ENCODE measurements at regions not wholly inside any gene's neighbourhood (a gene's known extent, or its start where the extent isn't known, plus 50 kb on each side); places are given as distances from the start of the nearest gene placed in this dataset.

DNA sequence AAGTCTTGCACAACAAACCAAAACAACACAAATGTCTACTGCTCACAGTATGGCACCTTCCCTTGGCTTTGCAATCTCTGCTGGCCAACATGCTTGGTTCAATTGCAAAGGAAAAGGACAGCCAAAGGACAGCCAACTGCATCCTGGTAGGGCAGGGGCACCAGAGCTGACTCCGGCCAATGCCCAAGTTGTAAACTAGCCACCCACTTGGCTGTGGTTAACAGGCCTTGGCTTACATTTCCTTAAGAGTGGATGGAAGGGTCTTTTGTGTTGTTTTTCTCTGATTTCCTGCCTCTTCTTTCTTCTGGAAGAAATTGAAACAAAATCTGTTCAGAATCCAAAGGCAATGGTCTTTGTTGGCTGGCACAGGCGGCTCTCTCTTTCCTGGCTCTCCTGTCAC, 119.1 kb upstream of the TRIB2 start:
- no peak overlapping the region for H3K4me2 ChIP-seq
- no peaks in the 10 kb centered on the region for H3K27me3 ChIP-seq
- no peak overlapping the region for H3K9ac ChIP-seq
- H3K36me3 ChIP-seq: no peaks in the 10 kb centered on the region
- H3K27ac ChIP-seq: no peak overlapping the region
- no peak for TF ChIP-seq Cebpa-rat (IDR thresholded peaks at IDR 0.05)
- H4K20me1 ChIP-seq: no peaks in the 10 kb centered on the region
- H3K4me3 ChIP-seq: no peak overlapping the region
- H3K4me1 ChIP-seq: no peaks in the 10 kb centered on the region
- no peaks in the 10 kb centered on the region for H3K9me3 ChIP-seq

DNA sequence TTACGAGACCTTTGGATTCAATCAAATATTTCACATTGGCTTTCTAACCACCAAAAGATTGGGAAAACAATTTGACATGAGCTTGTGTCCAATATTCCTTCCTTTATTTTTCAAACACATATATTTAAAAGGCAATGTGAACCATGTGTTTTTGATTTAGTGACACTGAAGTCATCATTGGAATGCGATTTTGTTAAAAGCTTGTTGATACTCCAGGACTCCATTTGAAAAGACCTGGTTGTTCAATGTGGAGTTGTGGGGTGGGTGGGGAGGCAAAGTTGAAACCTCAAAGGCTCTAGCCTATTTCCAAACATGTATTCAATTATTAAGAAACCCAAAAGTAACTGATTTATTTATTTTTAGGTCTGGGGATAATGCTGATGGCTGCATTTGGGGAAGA, 114.1 kb upstream of the TRIB2 start:
- TF ChIP-seq Cebpa-rat (IDR thresholded peaks at IDR 0.05): no peak
- no peak overlapping the region for H3K4me2 ChIP-seq
- H3K27ac ChIP-seq: no peak overlapping the region
- no peaks in the 10 kb centered on the region for H4K20me1 ChIP-seq
- H3K4me1 ChIP-seq: peaks cover 5% of the 10 kb centered on the region; the same call in 1 of the 2 replicates
- no peak overlapping the region for H3K4me3 ChIP-seq
- H3K27me3 ChIP-seq: no peaks in the 10 kb centered on the region
- no peak overlapping the region for H3K9ac ChIP-seq
- no peaks in the 10 kb centered on the region for H3K36me3 ChIP-seq
- no peaks in the 10 kb centered on the region for H3K9me3 ChIP-seq

DNA sequence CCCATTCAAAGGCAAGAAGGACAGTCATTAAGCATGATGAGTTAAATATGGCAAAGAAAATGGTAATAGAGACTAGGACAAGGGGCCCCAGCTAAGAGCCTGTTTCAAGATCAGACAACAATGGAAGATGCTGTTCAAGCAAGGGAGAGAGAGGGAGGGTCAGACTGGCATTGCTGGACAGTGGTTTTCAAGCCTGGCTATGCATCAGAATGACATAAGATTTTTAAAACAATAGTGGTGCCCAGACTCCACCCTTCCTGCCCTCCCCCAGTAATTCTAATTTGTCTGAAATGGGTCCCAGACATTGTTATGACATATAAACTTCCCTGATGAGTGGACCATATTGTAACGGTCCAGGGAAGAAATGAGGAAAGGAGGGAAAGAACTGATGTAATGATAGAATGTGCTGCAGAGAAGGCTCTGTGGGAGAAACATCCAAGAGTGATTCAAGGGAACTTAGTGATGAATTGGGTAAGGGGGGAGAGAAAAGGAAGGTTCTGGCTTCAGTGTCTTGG, 112.9 kb upstream of the TRIB2 start:
- Histone ChIP-seq H3K9me3 (no peaks in the 10 kb centered on the region), H4K20me1 (no peaks in the 10 kb centered on the region), H3K4me3 (no peak overlapping the region), H3K4me1 (peaks cover 5% of the 10 kb centered on the region; the same call in 1 of the 2 replicates), H3K9ac (no peak overlapping the region), H3K36me3 (no peaks in the 10 kb centered on the region), H3K27ac (no peak overlapping the region), H3K27me3 (no peaks in the 10 kb centered on the region), H3K4me2 (no peak overlapping the region)
- TF ChIP-seq Cebpa-rat (IDR thresholded peaks at IDR 0.05): no peak

DNA sequence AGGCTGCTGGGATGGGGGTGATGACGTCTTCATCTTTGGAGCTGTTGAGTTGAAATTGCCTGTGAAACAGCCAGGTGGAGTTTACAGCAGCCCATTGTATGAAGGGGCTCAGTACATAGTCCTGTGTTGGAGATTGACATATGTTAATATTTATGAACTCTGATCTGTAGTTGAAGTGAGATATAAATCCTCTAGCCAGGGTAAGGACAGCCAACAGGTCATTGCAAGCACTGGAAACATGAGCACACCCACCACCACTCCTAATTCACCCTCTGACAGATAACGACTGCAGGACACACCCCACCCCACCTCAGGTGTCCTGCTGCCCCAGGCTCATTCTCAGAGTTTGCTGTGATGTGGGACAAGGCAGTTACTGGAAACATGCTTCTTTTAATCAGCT, 112.4 kb upstream of the TRIB2 start:
- Histone ChIP-seq H3K36me3 (no peaks in the 10 kb centered on the region), H3K4me2 (no peak overlapping the region), H4K20me1 (no peaks in the 10 kb centered on the region), H3K4me1 (peaks cover 5% of the 10 kb centered on the region; the same call in 1 of the 2 replicates), H3K27ac (no peak overlapping the region), H3K9ac (no peak overlapping the region), H3K27me3 (no peaks in the 10 kb centered on the region), H3K4me3 (no peak overlapping the region), H3K9me3 (no peaks in the 10 kb centered on the region)
- no peak for TF ChIP-seq Cebpa-rat (IDR thresholded peaks at IDR 0.05)

DNA sequence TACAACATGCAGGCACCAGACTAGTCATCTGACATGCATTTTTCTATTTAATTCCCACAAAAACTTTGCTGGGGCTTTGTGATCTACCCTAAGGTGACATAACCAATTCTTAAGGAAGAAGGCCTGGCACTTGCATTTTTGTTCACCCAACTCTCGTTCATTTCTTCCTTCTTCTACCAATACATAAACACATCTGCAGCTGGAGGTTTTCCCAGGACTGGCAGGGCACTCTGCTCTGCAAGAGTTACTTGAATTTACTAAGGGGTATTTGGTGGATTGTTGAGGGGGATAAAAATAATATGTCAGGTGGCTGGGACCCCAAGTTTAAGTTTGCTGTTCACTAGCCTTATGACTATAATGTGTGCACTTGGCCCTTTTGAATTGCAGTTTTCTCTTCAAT, 111.4 kb upstream of the TRIB2 start:
- Histone ChIP-seq H3K9me3 (no peaks in the 10 kb centered on the region), H3K27ac (no peak overlapping the region), H3K4me2 (no peak overlapping the region), H3K4me1 (peaks cover 5% of the 10 kb centered on the region; the same call in 1 of the 2 replicates), H3K36me3 (no peaks in the 10 kb centered on the region), H3K4me3 (no peak overlapping the region), H3K27me3 (no peaks in the 10 kb centered on the region), H3K9ac (no peak overlapping the region), H4K20me1 (no peaks in the 10 kb centered on the region)
- no peak for TF ChIP-seq Cebpa-rat (IDR thresholded peaks at IDR 0.05)

DNA sequence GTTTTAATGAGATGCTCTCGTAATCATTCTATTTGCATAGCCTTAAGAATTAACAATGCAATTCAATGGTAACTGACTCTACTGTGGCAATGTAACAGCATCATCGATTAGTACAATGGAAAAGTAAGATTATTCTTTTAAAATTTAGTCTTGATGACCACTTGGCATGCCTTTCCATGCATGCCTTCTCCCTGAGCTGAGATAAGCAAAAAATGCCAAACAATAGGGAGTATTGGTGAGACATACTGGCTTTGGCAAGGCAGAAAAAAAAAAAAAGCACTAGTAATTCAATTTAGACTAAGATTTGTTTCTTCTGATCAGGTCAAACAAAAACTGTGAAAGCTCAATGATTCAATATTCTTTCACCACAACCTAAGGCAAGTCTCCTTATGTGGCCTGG, 110.8 kb upstream of the TRIB2 start:
- Histone ChIP-seq H3K4me3 (no peak overlapping the region), H3K4me2 (no peak overlapping the region), H3K27ac (no peak overlapping the region), H3K4me1 (peaks cover 5% of the 10 kb centered on the region; the same call in 1 of the 2 replicates), H3K9me3 (no peaks in the 10 kb centered on the region), H3K36me3 (no peaks in the 10 kb centered on the region), H4K20me1 (no peaks in the 10 kb centered on the region), H3K9ac (no peak overlapping the region), H3K27me3 (no peaks in the 10 kb centered on the region)
- no peak for TF ChIP-seq Cebpa-rat (IDR thresholded peaks at IDR 0.05)

DNA sequence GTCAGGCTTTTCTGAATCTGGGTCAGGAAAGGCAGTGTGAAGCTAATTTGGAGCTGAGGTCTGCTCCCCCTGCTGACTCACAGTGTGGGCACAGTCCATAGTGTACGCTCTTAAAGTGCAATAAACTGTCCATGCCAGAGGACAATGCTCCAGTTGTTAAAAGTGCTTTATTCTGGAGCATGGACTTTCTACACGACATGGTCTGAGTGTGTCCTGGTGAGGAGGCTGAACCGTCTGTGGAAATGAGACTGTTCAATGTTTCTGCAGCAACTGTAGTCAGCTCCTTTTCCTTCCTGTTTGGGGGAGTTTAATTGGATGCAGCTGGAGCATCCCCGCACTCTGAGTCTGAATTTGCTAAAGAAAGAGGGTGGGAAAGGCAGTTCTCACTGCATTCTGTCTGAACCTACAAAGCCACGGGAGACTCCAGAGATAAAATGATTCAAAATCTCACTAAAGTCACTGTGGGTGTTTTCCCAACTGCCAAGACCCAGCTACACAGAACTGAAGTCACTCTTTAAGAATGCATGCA, 110.2 kb upstream of the TRIB2 start:
- Histone ChIP-seq H3K9me3 (no peaks in the 10 kb centered on the region), H4K20me1 (no peaks in the 10 kb centered on the region), H3K27me3 (no peaks in the 10 kb centered on the region), H3K9ac (no peak overlapping the region), H3K4me2 (no peak overlapping the region), H3K36me3 (no peaks in the 10 kb centered on the region), H3K27ac (no peak overlapping the region), H3K4me3 (no peak overlapping the region), H3K4me1 (peaks cover 5% of the 10 kb centered on the region; the same call in 1 of the 2 replicates)
- TF ChIP-seq Cebpa-rat (IDR thresholded peaks at IDR 0.05): no peak

DNA sequence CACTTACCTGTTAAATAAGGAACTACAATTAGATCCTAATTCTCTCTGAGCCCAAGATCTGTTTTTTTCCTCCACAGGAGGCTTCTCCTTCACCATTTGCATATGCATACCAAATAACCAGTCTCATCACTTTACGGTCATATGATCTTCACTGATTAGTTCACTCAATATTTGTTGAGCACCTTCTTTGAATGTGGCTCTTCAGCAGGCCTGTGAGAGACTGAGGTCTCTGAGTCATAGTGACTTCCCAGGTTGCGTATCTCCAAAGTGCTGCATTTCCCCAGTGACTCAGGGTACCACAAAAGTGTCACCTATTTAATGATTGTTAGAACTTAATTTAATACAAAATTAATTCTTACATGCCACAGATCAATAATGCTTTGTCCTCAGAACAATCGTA, 108.8 kb upstream of the TRIB2 start:
- H3K4me1 ChIP-seq: peaks cover 14% of the 10 kb centered on the region
- H3K9ac ChIP-seq: no peak overlapping the region
- H3K4me2 ChIP-seq: no peak overlapping the region
- H3K27me3 ChIP-seq: no peaks in the 10 kb centered on the region
- H3K9me3 ChIP-seq: no peaks in the 10 kb centered on the region
- no peaks in the 10 kb centered on the region for H3K36me3 ChIP-seq
- no peaks in the 10 kb centered on the region for H4K20me1 ChIP-seq
- no peak overlapping the region for H3K27ac ChIP-seq
- H3K4me3 ChIP-seq: no peak overlapping the region
- TF ChIP-seq Cebpa-rat (IDR thresholded peaks at IDR 0.05): no peak

DNA sequence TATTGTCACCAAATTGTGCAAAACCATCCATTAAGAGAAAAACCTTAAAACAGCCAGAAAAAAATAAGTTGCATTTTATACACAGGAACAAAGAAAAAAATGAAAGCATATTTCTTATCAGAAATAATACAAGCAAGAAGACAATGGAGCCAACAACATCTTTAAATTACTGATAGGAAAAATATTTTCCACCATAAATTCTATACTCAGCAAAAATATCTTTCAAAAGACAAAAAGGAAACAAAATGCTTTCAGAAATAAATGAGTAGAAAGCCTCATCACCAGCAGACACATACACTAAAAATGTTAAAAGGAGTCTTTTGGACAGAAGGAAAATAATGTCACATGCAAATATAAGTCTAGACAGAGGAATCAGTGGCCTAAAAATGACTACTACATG, 106.4 kb upstream of the TRIB2 start:
- Histone ChIP-seq H4K20me1 (no peaks in the 10 kb centered on the region), H3K27ac (no peak overlapping the region), H3K36me3 (no peaks in the 10 kb centered on the region), H3K27me3 (no peaks in the 10 kb centered on the region), H3K9me3 (no peaks in the 10 kb centered on the region), H3K9ac (no peak overlapping the region), H3K4me2 (no peak overlapping the region), H3K4me1 (peaks cover 21% of the 10 kb centered on the region), H3K4me3 (no peak overlapping the region)
- TF ChIP-seq Cebpa-rat (IDR thresholded peaks at IDR 0.05): no peak

DNA sequence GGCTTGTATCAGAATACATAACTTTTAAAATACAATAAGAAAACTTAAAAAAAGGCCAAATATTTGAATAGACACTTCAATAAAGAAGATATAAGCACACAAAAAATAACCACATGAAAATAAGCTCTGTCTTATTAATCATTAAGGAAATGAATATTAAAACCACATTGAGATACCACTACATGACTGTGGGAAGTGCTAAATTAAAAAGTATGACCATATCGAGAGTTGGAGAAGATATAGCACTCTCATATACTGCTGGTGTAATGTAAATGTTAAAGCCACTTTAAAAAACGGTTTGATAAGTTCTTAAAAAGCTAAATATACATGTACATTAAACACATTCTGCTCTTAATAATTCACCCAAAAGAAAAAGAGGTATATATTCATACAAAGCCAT, 104.6 kb upstream of the TRIB2 start:
- no peak for TF ChIP-seq Cebpa-rat (IDR thresholded peaks at IDR 0.05)
- 0 out of 2 replicates have a peak overlapping the region, but pooled peaks have one; percentile 60 for H3K4me2 ChIP-seq
- no peak overlapping the region for H3K27ac ChIP-seq
- H3K9ac ChIP-seq: no peak overlapping the region
- H3K36me3 ChIP-seq: no peaks in the 10 kb centered on the region
- no peaks in the 10 kb centered on the region for H3K27me3 ChIP-seq
- peaks cover 24% of the 10 kb centered on the region for H3K4me1 ChIP-seq
- no peak overlapping the region for H3K4me3 ChIP-seq
- H4K20me1 ChIP-seq: no peaks in the 10 kb centered on the region
- H3K9me3 ChIP-seq: no peaks in the 10 kb centered on the region

DNA sequence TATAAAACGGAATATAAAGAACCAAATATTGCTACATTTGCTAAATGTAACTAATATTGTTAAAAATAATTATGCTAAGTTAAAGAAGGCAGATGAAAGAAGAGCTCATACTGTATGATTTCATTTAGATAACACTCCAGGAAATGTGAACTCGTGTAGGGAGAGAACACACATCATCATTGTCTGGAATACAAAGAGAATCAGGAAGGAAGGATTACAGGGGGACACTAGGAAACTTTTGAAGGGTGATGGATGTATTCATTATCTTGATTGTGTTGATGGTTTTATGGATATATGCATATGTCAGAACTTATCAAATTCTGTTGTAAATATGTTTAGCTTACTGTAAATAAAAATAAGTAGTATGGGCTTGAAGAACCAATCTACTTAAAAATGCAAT, 104.1 kb upstream of the TRIB2 start:
- H3K27me3 ChIP-seq: no peaks in the 10 kb centered on the region

More for the DNA sequence above, 104.1 kb upstream of the TRIB2 start:
- Histone ChIP-seq H3K4me1 (peaks cover 24% of the 10 kb centered on the region), H4K20me1 (no peaks in the 10 kb centered on the region), H3K9me3 (no peaks in the 10 kb centered on the region), H3K9ac (no peak overlapping the region), H3K36me3 (no peaks in the 10 kb centered on the region), H3K4me2 (peak overlapping the region; percentile 60), H3K27ac (no peak overlapping the region), H3K4me3 (no peak overlapping the region)
- TF ChIP-seq Cebpa-rat (IDR thresholded peaks at IDR 0.05): no peak
